ENCODE measurements at regions not wholly inside any gene's neighbourhood (a gene's known extent, or its start where the extent isn't known, plus 50 kb on each side); places are given as distances from the start of the nearest gene placed in this dataset.

DNA sequence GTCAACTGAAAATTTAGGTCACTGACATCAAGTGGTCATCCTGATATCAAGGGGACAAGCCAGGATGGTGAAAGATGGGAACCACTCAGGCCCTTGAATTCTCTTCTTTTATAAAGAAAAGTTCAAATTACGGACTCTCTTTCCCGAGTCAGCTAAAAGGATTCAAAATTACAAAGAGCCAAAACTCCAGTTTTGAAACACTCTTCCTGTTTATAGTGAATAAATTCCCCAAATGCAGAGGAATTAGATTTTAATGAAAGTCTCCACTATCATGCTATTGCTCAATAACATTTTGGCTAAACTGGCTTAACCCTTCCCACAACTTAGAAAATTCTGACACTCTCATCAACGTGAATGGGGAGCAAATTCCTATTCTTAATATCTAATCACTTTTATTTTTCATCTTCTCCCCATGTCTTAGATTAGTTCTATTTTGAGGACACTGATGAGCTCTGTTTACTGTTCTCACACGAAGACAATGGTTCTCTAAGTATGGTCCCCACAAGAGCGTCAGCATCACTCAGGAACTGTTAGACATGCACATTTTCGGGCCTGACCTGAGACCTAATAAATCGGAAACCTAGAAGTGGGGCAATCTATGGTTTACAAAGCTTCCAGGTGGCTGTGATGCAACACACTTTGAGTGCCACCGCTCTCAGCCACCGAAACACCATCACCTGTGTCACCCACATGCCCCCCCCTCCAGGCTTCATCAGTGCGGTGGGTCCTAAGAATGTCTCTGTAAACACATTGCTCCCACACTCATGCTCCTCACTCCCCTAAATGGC is 64.4 kb upstream of the TIAM1 start (continued):
- no peak for TF ChIP-seq HMGA2 (CRISPR knock-in tag; IDR thresholded peaks at IDR 0.05)
- TF ChIP-seq, protein P1, sequence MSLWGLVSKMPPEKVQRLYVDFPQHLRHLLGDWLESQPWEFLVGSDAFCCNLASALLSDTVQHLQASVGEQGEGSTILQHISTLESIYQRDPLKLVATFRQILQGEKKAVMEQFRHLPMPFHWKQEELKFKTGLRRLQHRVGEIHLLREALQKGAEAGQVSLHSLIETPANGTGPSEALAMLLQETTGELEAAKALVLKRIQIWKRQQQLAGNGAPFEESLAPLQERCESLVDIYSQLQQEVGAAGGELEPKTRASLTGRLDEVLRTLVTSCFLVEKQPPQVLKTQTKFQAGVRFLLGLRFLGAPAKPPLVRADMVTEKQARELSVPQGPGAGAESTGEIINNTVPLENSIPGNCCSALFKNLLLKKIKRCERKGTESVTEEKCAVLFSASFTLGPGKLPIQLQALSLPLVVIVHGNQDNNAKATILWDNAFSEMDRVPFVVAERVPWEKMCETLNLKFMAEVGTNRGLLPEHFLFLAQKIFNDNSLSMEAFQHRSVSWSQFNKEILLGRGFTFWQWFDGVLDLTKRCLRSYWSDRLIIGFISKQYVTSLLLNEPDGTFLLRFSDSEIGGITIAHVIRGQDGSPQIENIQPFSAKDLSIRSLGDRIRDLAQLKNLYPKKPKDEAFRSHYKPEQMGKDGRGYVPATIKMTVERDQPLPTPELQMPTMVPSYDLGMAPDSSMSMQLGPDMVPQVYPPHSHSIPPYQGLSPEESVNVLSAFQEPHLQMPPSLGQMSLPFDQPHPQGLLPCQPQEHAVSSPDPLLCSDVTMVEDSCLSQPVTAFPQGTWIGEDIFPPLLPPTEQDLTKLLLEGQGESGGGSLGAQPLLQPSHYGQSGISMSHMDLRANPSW (CRISPR knock-in tag; conservative IDR thresholded peaks at IDR 0.05; ENCODE audit: low read depth): no peak
- no peak for TF ChIP-seq AFF4 (CRISPR knock-in tag; IDR thresholded peaks at IDR 0.05; ENCODE audit: borderline replicate concordance)
- TF ChIP-seq ZNF512 (CRISPR knock-in tag; IDR thresholded peaks at IDR 0.05; ENCODE audit: borderline replicate concordance): no peak

DNA sequence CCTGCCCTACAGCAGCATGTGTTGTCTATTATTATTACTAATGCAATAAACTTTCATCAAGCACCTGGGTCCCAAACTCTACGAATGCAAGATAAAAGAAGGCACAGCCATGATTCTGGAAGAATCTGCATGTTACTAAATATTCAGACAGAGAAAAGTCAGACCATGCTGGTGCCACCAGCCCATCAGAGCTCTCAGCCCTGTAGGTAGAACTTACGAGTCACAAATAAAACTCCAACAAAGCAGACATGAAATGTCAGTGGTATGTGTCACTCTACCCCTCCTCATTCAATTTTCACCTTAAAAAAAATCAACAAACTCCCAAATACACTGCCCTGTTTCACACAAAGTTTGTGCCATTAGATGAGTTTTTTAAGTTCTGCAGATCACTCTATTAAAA is 62.4 kb upstream of the TIAM1 start:
- Mint-ChIP-seq H3K9me3 (no peaks in the 10 kb centered on the region), H3K4me1 (peaks cover 7% of the 10 kb centered on the region), H3K36me3 (no peaks in the 10 kb centered on the region), H3K27ac (no peak overlapping the region), H3K27me3 (ENCODE audit: low read depth) (no peaks in the 10 kb centered on the region), H3K4me3 (no peak overlapping the region)
- CTCF ChIA-PET: no interaction called here
- DNase-seq (ENCODE audit: low spot score) (no peak), ATAC-seq (no peak)
- POLR2A ChIA-PET: no interaction called here
- TF ChIP-seq ZNF416 (CRISPR knock-in tag; IDR thresholded peaks at IDR 0.05) (no peak), MXD4 (CRISPR knock-in tag; IDR thresholded peaks at IDR 0.05; ENCODE audit: borderline replicate concordance) (no peak), OVOL2 (CRISPR knock-in tag; IDR thresholded peaks at IDR 0.05; ENCODE audit: borderline replicate concordance) (no peak), AR (CRISPR knock-in tag; IDR thresholded peaks at IDR 0.05) (no peak), ZNF512 (CRISPR knock-in tag; IDR thresholded peaks at IDR 0.05; ENCODE audit: borderline replicate concordance) (no peak), ELF4 (CRISPR knock-in tag; IDR thresholded peaks at IDR 0.05; ENCODE audit: low read depth) (no peak), IRF2 (CRISPR knock-in tag; IDR thresholded peaks at IDR 0.05; ENCODE audit: borderline replicate concordance, low read depth) (no peak), ZNF121 (CRISPR knock-in tag; IDR thresholded peaks at IDR 0.05) (no peak), ZNF219 (CRISPR knock-in tag; IDR thresholded peaks at IDR 0.05; ENCODE audit: borderline replicate concordance) (no peak), CBFB (CRISPR knock-in tag; IDR thresholded peaks at IDR 0.05; ENCODE audit: low read depth) (no peak), SOX15 (CRISPR knock-in tag; IDR thresholded peaks at IDR 0.05) (no peak)
- TF ChIP-seq, protein P2, sequence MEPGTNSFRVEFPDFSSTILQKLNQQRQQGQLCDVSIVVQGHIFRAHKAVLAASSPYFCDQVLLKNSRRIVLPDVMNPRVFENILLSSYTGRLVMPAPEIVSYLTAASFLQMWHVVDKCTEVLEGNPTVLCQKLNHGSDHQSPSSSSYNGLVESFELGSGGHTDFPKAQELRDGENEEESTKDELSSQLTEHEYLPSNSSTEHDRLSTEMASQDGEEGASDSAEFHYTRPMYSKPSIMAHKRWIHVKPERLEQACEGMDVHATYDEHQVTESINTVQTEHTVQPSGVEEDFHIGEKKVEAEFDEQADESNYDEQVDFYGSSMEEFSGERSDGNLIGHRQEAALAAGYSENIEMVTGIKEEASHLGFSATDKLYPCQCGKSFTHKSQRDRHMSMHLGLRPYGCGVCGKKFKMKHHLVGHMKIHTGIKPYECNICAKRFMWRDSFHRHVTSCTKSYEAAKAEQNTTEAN (CRISPR knock-in tag; IDR thresholded peaks at IDR 0.05): no peak
- TF ChIP-seq, protein P3, sequence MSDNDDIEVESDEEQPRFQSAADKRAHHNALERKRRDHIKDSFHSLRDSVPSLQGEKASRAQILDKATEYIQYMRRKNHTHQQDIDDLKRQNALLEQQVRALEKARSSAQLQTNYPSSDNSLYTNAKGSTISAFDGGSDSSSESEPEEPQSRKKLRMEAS (CRISPR knock-in tag; IDR thresholded peaks at IDR 0.05): no peak

Data from WTC11 (cell line).